AML-193 (cell line): ENCODE measurements at regions not wholly inside any gene's neighbourhood (a gene's known extent, or its start where the extent isn't known, plus 50 kb on each side); places are given as distances from the start of the nearest gene placed in this dataset.

Source experiments
- DNase-seq, 2 experiments: peaks; one replicate each; lab custom pipeline; 2025; lab: John Stamatoyannopoulos, UW

DNA sequence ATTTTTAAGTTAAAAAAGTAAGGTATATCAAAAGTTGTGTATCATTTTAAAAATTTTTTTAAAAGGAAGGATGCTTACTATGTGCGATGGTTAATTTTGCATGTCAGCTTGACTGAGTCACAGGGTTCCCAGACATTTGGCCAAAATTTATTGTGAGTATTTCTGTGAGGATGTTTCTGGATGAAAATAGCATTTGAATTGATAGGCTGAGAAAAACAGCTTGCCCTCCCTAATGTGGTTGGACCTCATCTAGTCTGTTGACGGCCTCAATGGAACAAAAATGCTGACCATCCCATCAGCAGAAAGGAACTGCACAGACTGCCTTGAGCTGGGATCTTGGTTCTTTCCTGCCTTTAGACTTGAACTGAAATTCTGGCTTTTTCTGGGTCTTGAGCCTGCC lies 724.5 kb downstream of the NCAM2 start:
- no peak for DNase-seq

DNA sequence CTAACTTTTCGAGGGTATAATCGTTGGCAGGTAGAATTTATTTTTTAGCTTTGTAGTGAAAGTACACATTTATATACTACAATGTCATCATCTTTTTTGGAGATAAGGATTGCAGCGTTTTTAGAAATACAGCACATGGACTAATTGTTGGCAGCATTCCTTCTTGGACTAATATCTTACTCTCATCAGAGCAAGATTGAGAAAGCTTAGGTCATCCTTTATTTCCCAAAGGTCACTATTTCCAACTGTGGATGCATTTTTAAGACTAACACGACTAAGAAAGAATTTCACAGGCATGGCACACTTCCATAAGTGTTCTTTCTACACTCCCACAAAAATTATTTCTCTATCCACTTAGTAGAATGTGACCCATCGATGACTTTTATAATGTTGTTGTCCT lies 732.3 kb downstream of the NCAM2 start:
- no peak for DNase-seq

DNA sequence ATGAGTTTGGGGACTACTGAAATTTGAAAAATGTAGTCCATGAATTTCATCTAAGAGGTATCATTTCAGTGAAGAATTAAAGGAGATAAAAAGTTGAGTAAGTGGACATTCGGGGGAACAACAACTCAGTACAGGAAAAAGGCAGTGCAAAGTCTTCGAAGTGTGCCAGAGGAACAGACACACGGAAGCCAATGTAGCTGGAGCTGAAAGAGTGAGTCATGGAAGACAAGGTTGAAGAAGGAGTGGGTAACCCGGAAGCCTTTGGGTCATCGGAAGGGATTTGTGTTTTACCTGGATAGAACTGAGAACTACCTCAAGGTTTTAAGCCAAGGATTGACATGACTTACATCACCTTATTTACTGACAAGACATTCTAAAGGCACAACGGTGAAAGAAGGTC lies 733.4 kb downstream of the NCAM2 start:
- no peak for DNase-seq

DNA sequence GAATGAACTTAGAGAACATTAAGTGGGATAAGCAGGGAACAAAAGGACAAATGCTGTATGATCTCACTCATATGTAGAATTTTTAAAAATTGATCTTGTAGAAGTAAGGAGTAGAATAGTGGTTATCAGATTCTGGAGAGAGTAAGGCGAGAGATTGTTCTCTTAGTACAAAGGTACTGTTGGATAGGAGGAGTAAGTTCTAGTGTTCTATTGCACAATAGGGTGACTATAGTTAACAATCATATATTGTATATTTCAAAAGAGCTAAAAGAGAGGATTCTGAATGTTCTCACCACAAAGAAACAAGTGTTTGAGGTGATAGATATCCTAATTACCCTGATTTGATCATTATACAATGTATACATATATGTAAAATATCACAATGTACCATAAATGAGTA lies 735.9 kb downstream of the NCAM2 start:
- DNase-seq: no peak

DNA sequence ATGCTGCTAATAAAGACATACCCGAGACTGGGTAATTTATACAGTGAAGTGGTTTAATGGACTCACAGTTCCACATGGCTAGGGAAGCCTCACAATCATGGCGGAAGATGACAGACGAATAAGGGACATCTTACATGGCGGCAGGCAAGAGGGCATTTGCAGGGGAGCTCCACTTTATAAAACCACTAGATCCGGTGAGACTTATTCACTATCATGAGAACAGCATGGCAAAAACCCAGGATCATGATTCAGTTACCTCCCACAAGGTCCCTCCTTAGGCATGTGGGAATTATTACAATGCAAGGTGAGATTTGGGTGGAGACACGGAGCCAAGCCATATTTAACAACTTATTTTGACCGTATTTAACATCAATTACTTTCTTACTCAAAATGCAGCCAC lies 739.0 kb downstream of the NCAM2 start:
- DNase-seq: no peak

DNA sequence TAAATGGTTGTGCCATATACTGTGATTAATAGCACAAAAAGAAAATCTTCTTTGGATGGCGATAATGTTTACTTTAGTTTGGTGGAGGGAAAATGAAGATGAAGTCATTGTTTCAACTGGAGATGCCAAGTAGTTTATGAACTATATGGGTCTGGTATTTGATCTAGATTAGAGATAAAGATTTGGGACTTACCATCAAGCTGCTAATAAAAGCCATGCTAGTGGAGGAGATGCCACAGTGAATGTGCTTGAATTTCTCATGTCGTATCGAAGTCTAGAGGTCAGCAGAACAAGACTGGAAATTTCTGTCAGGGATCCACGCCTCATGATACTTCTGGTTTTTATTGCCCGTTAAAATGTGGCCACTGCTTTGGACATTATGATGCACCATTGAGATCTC lies 742.0 kb downstream of the NCAM2 start:
- no peak for DNase-seq

DNA sequence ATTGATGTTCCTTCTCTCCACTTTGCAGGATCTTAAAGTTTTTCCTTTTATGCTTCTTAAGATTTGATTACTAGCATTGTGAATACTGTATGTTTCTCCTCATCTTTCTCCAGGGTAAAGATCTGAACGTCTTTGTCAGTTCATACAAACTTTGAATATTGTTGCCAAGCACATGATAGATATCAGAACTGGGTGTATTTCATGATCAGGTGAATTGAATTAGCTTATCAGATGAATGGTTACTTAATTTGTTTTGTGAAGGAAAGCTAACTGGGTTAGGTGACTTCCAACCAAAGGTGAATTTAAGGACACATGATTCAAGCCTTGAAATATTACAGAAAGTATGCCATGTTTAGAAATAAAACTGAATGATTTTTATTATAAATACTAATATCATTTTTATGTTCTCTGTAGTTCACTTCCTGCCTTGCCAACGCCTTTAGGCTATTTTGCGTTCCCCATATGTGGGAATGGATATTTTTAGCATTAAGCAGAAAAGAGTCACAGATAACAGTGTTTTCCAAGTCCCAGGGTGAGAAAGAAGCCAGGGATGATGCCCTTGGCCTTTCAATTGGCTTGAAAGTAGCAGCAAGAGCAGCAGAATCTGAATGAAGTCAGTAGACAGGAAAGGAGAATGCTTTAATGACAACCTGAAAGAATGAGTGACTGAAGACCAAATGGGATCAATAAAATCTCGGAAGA lies 752.1 kb downstream of the NCAM2 start:
- DNase-seq: no peak

DNA sequence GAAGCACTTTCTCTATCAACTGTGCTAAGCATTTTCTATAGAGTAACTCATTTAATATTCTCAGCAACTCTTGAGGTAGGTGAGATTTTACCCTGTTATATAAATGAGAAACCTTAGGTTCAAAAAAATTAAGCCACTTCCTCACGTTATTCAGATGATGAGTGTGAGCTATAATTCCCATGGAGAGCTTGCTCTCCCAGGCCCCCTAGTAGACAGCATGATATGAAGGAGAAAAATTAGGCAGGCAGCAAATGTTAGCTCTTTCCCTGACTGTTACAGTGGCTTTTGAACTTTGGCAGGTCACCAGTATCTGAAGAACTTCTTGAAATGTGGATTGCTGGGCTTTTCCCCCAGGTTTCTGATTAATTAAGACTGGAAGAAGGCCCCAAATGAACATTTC lies 753.1 kb downstream of the NCAM2 start:
- no peak for DNase-seq

DNA sequence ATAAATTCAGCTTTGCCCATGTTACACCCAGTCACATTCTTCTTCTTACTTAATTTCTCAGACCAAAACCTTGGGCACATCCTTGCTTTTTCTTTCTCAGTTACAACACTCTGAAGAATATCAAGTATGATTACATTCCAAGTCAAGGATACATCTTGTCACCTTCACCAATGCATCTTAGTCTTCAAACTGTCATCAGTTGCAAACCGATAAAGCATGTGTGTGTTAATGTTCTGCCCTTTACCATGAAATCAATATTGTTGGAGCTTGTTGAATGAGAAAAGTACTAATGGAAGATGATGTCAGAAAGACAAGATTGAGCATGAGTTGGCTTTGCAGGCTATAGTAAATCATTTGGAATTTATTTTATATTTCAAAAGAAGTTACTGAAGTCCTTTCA lies 764.6 kb downstream of the NCAM2 start:
- no peak for DNase-seq

DNA sequence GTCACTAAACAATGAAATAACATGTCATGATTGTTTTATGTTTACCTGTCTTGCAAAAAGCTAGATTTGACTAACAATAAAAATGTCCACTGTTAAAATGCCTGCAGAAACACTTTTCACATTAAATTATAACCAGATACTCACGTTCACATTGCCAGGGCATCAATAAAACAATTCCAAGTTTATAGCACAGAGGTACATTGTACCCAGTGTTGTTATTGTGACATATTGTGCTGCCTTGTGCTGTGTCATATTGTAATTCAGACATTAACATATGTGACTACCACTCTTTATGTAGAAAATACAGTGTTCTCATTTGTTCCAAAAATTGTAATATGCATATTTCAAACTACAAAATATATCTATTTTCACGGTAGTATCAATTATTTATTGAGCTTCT lies 766.1 kb downstream of the NCAM2 start:
- DNase-seq: no peak

DNA sequence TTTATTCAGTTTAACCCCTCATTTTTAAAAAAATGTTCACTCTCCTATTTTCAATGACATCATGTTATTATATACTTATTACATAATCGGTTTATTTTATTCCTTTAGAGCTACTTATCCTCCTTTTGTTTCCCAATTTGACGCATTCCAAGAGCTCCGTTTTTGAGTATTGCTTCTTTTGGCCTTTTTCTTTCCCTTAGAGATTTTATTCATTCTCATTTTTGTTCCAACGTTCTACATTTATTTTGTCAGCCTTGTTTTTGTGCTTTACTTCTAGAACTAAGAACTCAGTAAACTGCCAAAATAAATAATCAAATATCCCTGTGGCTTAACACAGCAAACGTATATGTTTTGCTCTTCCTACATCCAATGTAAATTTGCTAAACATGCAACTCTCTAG lies 769.1 kb downstream of the NCAM2 start:
- no peak for DNase-seq

DNA sequence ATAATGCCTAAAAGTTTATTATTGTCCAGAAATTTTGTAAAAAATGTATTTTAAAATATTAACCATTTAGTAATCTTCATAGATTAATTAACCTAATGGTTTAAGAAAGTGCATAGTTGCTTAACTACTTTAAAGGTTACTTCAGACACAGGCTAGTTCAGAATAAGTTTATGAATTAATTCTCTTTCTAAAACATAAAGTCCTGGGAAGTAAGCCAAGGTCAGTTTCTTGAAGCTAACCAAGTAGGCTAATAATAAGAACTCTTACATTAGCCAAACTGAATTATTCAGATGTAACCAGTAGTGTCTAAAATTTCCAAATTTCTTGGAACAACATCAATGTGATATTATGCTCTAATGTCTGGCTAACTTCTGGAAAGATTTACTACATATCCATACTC lies 790.4 kb downstream of the NCAM2 start:
- DNase-seq: no peak

DNA sequence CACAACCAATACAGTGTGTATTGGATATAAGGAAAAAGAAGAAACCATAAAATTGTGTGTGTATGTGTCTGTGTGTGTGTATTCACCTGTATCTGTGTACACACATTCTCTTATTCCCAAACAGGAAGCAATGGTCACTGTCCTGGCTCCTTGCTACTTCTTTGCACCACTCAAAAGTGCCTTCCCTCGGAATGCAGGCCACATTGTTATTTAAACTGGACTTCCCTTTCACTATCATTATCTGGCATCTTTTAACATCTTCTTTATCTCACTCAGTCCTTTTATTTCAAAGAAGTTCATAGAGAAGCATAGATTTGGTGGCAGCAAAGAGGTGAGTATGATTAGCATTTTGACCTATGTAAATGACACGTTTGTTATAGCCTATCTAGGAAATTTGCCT lies 803.7 kb downstream of the NCAM2 start:
- DNase-seq: no peak

DNA sequence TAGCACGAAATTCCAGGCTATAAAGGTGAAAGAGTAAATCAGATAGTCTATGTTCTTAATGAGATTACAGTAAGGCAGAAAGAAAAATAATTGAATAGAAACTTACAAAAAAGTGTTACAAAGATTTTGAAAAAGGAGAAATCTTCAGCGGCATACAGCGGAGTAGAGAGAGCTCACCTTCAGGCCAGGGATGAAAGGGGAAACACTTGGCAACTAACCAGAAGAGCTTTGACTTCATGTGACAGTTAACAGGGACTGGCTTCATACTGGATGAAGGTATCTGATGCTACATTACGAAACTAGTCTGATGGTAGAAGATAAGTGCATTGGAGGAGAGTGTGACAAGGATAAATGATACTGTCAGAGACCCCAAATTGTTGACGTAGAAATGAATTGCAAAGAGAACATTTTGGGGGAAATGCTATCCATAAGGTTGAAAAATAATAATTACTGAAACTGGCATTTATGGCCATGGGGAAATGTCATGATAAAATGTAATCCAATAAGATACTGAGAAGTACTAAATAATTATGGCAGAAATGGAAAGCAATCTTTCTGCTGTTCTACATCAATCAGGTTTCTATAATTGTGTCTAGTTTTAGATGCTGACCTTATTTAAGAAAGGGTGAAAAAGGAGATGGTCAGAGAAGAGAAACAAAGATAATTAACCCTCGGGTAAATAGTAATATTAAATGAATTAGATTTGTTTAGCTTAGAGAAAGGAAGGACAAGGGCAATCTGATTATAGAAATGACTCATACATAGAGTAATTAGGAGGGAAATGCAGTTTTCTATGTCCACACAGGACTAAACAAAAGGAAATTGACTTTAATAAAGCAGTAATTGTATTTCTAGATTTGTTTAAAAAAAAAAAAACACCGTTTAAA lies 808.7 kb downstream of the NCAM2 start:
- no peak for DNase-seq

DNA sequence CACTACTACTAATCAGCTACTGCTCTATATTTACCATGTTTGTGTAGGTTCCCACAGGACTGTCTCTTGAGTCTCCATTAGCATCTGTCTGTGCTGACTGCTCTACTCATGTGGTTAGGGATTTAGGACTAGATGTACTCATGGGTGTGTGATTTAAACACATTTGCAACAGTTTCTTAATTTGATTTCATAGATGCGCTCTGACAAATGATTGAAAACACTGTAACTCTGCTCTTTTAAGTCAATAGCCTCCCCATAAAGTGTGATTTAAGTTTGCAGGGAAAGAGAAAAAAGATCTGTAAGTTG lies 809.3 kb downstream of the NCAM2 start:
- DNase-seq: no peak

DNA sequence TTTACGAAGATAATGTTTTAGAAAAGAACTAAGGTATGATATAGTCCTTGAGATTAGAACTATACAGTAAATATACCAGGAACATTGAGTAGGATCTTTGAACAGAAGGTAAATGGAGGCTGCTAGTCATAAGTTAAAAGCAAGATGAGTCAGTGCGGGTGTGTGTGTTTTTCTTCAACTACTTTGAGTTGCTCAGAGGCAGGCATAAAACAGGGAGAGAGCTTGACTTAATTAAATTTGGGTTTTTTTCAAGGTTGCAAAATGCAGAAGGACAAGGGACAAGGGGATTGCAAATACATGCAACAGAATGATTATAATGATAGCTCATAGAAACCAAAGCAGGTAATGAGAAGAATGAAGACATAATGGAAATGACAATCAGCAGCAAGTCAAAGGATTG lies 815.1 kb downstream of the NCAM2 start:
- no peak for DNase-seq

DNA sequence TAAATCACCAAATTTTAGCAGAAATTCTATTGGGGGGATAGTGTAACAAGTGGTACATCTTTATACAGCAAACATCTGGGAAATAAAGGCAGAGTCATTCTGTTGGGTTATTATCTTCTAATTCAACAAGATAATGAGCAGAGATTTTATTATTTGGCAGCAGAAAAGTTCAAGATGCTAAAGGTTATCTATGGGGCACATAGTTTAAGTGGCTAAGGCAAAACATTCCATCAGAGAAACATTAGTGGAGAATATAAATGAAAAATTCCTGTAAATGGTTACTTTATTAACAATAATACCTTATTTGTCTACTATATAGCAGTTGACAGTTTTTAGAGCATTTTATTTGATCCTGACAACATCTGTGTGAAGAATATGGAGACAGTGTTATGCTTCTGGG lies 815.7 kb downstream of the NCAM2 start:
- DNase-seq: no peak

DNA sequence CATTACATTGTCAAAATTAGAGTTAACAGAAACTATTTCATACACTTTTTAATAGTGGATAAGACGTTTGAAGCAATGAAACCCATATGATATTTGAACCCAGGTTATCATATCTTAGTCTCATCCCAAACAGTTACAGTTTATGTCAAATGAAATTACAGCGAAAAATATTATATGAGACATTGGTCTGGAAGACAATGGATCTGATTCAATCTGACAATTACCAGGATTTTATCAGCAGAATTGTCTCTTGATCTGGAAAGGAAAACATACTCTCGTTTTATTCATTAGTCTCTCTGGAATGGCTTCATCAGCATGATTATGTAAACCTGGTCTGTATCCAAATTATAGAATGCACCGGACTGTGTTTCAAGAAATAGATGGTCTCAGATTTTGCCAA lies 818.6 kb downstream of the NCAM2 start:
- DNase-seq: no peak

DNA sequence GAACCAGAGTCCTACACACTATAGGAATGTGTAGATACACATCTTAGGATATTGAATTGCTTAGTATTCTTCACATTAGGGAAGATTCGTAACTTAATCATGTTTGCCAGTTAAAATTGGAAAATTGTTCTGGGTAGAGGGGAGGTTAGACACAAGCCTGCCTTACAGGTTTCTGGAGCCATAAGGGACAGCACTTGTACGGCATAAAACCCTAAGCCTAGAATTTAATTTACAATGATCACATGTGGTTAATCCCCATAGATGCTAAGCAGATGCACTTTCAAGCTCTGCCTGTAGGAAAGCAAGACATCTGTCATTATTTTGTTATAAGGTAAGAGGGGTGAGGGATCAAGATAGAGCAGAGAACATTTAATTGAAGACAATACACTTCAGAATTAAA lies 820.7 kb downstream of the NCAM2 start:
- DNase-seq: no peak

DNA sequence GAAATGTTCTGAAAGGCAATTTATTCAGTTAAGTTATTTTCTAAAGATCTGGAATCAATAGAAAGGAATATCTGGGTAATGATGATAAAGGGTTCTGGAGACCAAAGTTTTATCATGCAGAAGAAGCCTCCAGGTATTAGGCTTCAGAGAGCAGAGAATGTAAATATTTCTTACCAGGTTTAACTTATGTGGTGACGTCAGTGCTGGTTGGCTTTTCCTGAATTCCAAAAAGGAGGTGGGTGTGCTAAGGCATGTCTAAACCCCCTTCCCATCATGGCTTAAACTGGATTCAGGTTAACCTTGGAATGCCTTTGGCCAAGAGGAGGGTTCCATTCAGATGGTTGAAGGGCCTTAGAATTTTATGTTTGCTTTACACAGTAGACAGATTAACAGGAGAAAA lies 829.9 kb downstream of the NCAM2 start:
- no peak for DNase-seq

DNA sequence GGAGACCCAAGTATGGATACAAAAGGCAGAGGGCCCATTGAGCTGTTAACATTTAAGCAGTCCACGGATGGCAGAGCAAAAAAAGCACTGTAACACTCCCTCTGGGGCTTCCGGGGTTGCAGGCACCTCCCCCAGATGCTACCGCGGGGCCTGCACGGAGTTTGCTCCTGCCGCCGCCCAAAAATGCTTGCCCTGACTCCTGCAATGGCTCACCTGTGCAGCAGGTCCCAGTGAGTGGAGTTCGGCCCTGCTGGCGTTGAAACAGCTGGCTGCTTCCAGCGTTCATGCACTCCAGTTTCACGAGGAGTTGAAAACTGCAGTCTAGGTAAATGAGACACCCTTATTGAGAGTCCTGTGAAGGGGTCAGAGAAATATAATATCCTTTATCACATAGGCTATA lies 832.8 kb downstream of the NCAM2 start:
- DNase-seq: no peak

DNA sequence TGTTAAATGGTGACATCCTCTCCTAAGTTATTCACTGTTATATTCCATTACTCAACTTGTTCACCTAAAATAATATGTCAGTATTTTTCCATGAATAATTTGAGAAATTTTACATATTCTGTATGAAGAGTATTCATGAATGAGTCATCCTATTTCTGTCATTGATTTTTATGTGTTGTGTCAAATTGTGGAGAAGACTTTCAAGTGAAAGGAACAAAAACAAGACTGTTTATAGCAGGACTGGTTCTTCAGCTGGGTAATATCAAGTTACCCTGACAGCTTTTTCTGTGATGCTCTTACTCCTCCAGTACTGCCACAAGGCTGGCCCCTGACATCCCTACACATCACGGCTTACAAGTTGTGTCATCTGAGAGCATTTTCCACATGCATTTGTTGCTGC lies 847.7 kb downstream of the NCAM2 start:
- no peak for DNase-seq

DNA sequence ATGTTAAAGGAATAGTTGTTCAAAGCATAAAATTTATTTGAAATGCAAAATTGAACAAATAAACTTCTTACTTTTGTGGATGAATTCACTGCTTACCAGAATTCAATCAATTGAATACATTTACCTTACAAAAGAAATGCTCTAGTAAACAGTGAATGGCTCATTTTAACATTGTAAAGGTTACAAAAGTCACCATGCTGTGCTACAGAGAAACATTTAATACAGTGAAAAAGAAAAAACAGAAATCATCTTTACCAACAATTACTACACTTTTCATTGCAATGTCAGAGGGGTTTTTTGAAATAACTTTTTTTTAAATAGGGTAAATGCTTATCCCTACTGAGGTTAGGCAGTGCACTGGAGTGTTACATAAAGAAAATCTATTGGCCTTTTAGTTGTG lies 853.0 kb downstream of the NCAM2 start:
- DNase-seq: no peak

DNA sequence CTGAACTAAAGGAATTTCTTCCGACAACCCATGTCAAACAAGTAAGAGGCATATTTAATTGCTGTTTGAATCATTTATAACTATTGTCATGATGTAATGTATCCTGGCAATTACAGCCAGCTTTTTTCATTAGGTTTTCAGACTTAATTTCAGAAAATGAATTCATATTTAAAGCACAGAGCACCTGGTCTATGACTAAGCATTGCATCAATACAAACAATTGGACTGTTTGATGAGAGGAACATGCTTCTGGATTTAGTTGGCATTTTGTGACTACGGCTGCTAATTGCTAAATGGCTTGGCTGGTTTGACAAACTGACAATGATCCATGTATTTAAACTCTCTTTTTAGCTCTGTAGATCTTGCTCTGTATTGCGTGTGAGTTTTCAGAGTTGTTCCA lies 853.4 kb downstream of the NCAM2 start:
- DNase-seq: no peak
